ENCODE measurements at regions not wholly inside any gene's neighbourhood (a gene's known extent, or its start where the extent isn't known, plus 50 kb on each side); places are given as distances from the start of the nearest gene placed in this dataset.

DNA sequence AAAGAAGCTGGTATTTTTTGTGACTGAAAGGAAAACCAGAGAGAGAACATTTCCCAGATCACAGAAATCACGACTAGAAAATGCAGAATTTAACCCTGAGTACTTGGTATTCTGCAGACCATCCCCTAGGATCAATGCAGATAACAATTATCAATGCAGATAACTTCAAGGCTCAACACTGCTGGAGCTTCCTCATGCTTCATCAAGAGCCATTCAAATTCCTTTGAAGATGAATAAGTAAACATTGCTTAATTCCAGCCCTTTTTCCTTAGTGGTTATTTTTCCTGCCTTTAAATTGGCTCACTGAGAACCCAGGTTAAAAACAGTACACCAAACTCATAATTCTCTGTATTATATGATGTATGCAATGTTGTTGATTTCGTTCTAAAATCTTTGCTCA lies 370.1 kb upstream of the TLE4 start:
- Histone ChIP-seq H3K4me1 (no peaks in the 10 kb centered on the region), H3K36me3 (no peaks in the 10 kb centered on the region), H3K27me3 (no peaks in the 10 kb centered on the region), H3K4me3 (no peak overlapping the region), H3K27ac (no peak overlapping the region), H3K9me3 (no peaks in the 10 kb centered on the region)
- no peak for DNase-seq
- WGBS, 2 donors: 48 to 61% methylated on average over 2 of the region's 2 CpGs
- intact Hi-C loops (cut with DNase I): no loop called here
- TF ChIP-seq EP300 (IDR thresholded peaks at IDR 0.05): no peak
- TF ChIP-seq, protein P1, sequence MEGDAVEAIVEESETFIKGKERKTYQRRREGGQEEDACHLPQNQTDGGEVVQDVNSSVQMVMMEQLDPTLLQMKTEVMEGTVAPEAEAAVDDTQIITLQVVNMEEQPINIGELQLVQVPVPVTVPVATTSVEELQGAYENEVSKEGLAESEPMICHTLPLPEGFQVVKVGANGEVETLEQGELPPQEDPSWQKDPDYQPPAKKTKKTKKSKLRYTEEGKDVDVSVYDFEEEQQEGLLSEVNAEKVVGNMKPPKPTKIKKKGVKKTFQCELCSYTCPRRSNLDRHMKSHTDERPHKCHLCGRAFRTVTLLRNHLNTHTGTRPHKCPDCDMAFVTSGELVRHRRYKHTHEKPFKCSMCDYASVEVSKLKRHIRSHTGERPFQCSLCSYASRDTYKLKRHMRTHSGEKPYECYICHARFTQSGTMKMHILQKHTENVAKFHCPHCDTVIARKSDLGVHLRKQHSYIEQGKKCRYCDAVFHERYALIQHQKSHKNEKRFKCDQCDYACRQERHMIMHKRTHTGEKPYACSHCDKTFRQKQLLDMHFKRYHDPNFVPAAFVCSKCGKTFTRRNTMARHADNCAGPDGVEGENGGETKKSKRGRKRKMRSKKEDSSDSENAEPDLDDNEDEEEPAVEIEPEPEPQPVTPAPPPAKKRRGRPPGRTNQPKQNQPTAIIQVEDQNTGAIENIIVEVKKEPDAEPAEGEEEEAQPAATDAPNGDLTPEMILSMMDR (IDR thresholded peaks at IDR 0.05): no peak
- TF ChIP-seq POLR2A (IDR thresholded peaks at IDR 0.05): no peak
- no peak for TF ChIP-seq POLR2AphosphoS5 (IDR thresholded peaks at IDR 0.05)

- Histone ChIP-seq H3K4me1 (no peaks in the 10 kb centered on the region), H3K9me3 (no peaks in the 10 kb centered on the region), H3K27ac (no peak overlapping the region), H3K36me3 (no peaks in the 10 kb centered on the region), H3K4me3 (no peak overlapping the region), H3K27me3 (no peaks in the 10 kb centered on the region)
- intact Hi-C loops (cut with DNase I): no loop called here
- TF ChIP-seq, protein P1 (IDR thresholded peaks at IDR 0.05): no peak
- no peak for TF ChIP-seq EP300 (IDR thresholded peaks at IDR 0.05)
- no peak for TF ChIP-seq POLR2A (IDR thresholded peaks at IDR 0.05)
- TF ChIP-seq POLR2AphosphoS5 (IDR thresholded peaks at IDR 0.05): no peak
- 74 to 85% methylated on average over 5 of the region's 5 CpGs for WGBS, 2 donors
- no peak for DNase-seq
Measured at GRCh38 chr9:79208791-79209396, 362.9 kb upstream of the TLE4 start.

GRCh38 chr9:79210541-79211243 lies 361.1 kb upstream of the TLE4 start:
- Histone ChIP-seq H3K9me3 (no peaks in the 10 kb centered on the region), H3K36me3 (no peaks in the 10 kb centered on the region), H3K27ac (no peak overlapping the region), H3K27me3 (no peaks in the 10 kb centered on the region), H3K4me3 (no peak overlapping the region), H3K4me1 (no peaks in the 10 kb centered on the region)
- WGBS, 2 donors: 44 to 72% methylated on average over 5 of the region's 5 CpGs
- DNase-seq: no peak
- intact Hi-C loops (cut with DNase I): no loop called here
- TF ChIP-seq, protein P1 (IDR thresholded peaks at IDR 0.05): no peak
- TF ChIP-seq POLR2A (IDR thresholded peaks at IDR 0.05) (no peak), POLR2AphosphoS5 (IDR thresholded peaks at IDR 0.05) (no peak), EP300 (IDR thresholded peaks at IDR 0.05) (no peak)

DNA sequence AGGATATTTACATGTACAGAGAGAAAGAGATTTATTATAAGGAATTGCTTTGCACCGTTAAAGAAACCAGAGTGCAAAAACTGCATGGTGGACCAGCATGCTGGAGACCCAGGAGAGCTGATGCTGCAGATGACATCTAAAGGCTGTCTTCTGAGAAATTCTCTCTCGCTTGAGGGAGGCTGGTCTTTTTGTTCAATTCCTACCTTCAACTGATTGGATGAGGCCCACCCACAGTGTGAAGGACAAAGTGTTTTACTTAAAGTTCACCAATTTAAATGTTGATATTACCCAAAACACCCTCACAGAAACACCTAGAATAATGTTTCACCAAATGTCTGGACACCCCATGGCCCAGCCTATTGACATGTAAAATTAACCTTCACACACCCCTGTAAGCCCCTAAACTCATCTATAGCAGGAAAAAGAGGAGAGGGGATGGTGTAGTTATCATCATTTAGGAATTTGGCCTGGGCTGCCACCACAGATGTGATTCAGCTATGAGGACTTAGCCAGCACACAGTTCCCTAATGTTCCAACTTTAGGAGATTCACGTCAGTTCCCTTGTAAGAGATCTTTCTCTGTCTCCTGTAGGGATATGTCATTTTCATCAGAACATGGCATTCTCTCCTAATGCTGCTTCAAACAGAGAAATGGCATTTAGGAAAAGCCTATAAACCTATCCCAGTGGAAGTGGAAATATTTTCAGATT lies 358.2 kb upstream of the TLE4 start:
- no peaks in the 10 kb centered on the region for H3K27me3 ChIP-seq
- H3K4me3 ChIP-seq: no peak overlapping the region
- 88 to 90% methylated on average over 3 of the region's 3 CpGs for WGBS, 2 donors
- H3K9me3 ChIP-seq: no peaks in the 10 kb centered on the region
- intact Hi-C loops (cut with DNase I): no loop called here
- DNase-seq: no peak
- H3K27ac ChIP-seq: no peak overlapping the region
- no peaks in the 10 kb centered on the region for H3K4me1 ChIP-seq
- no peaks in the 10 kb centered on the region for H3K36me3 ChIP-seq
- TF ChIP-seq POLR2A (IDR thresholded peaks at IDR 0.05): no peak
- no peak for TF ChIP-seq POLR2AphosphoS5 (IDR thresholded peaks at IDR 0.05)
- TF ChIP-seq EP300 (IDR thresholded peaks at IDR 0.05): no peak
- TF ChIP-seq, protein P1 (IDR thresholded peaks at IDR 0.05): no peak
